ENCODE measurements at regions not wholly inside any gene's neighbourhood (a gene's known extent, or its start where the extent isn't known, plus 50 kb on each side); places are given as distances from the start of the nearest gene placed in this dataset.

- Mint-ChIP-seq H3K27ac (ENCODE audit: unreplicated experiment) (no peak overlapping the region), H3K4me3 (ENCODE audit: unreplicated experiment) (no peak overlapping the region), H3K36me3 (ENCODE audit: insufficient read depth, unreplicated experiment) (no peaks in the 10 kb centered on the region), H3K4me1 (ENCODE audit: low read depth, unreplicated experiment) (no peaks in the 10 kb centered on the region), H3K27me3 (ENCODE audit: insufficient read depth, unreplicated experiment) (no peaks in the 10 kb centered on the region), H3K9me3 (ENCODE audit: unreplicated experiment) (peaks cover 19% of the 10 kb centered on the region)
- Histone ChIP-seq H3K9me3 (no peaks in the 10 kb centered on the region), H3K27me3 (replicated peaks; ENCODE audit: control insufficient read depth, insufficient read depth, low read length) (no peaks in the 10 kb centered on the region), H3K4me1 (no peaks in the 10 kb centered on the region), H3K36me3 (ENCODE audit: control insufficient read depth, insufficient read depth, low read length) (no peaks in the 10 kb centered on the region), H3K4me3 (ENCODE audit: low read depth, low read length) (no peak overlapping the region)
- ChIA-PET POLR2A (no interaction called here), CTCF (no interaction called here)
- no TSS peak for BruUV-seq (replicated peaks)
- TF ChIP-seq CTCF (IDR thresholded peaks at IDR 0.05; ENCODE audit: insufficient read depth in 1 of 2, low read depth in 1 of 2, low read length in 1 of 2, severe bottlenecking in 1 of 2, unreplicated experiment in 1 of 2): no peak
- intact Hi-C loops (cut with micrococcal nuclease; ENCODE audit: unreplicated experiment): no loop called here
- DNase-seq: no peak
Measured at GRCh38 chr18:28390022-28390421, 213.1 kb upstream of the CDH2 start.

GRCh38 chr18:28382215-28382879 is 205.4 kb upstream of the CDH2 start:
- no peak for TF ChIP-seq CTCF (IDR thresholded peaks at IDR 0.05; ENCODE audit: insufficient read depth in 1 of 2, low read depth in 1 of 2, low read length in 1 of 2, severe bottlenecking in 1 of 2, unreplicated experiment in 1 of 2)
- Mint-ChIP-seq H3K27ac (ENCODE audit: unreplicated experiment) (no peak overlapping the region), H3K36me3 (ENCODE audit: insufficient read depth, unreplicated experiment) (no peaks in the 10 kb centered on the region), H3K4me3 (ENCODE audit: unreplicated experiment) (no peak overlapping the region), H3K27me3 (ENCODE audit: insufficient read depth, unreplicated experiment) (no peaks in the 10 kb centered on the region), H3K4me1 (ENCODE audit: low read depth, unreplicated experiment) (no peaks in the 10 kb centered on the region), H3K9me3 (ENCODE audit: unreplicated experiment) (no peaks in the 10 kb centered on the region)
- H3K9me3 ChIP-seq: no peaks in the 10 kb centered on the region
- no peaks in the 10 kb centered on the region for H3K36me3 ChIP-seq (ENCODE audit: control insufficient read depth, insufficient read depth, low read length)
- no peaks in the 10 kb centered on the region for H3K4me1 ChIP-seq
- no peak overlapping the region for H3K4me3 ChIP-seq (ENCODE audit: low read depth, low read length)
- BruUV-seq (replicated peaks): no TSS peak
- no peaks in the 10 kb centered on the region for H3K27me3 ChIP-seq (replicated peaks; ENCODE audit: control insufficient read depth, insufficient read depth, low read length)
- intact Hi-C loops (cut with micrococcal nuclease; ENCODE audit: unreplicated experiment): no loop called here
- ChIA-PET CTCF (no interaction called here), POLR2A (no interaction called here)
- DNase-seq: no peak

- BruUV-seq (replicated peaks): no TSS peak
- POLR2A ChIA-PET: no interaction called here
- Histone ChIP-seq H3K27me3 (replicated peaks; ENCODE audit: control insufficient read depth, insufficient read depth, low read length) (no peaks in the 10 kb centered on the region), H3K4me3 (ENCODE audit: low read depth, low read length) (no peak overlapping the region), H3K9me3 (no peaks in the 10 kb centered on the region), H3K36me3 (ENCODE audit: control insufficient read depth, insufficient read depth, low read length) (no peaks in the 10 kb centered on the region), H3K4me1 (no peaks in the 10 kb centered on the region)
- Mint-ChIP-seq H3K27me3 (ENCODE audit: insufficient read depth, unreplicated experiment) (no peaks in the 10 kb centered on the region), H3K36me3 (ENCODE audit: insufficient read depth, unreplicated experiment) (no peaks in the 10 kb centered on the region), H3K27ac (ENCODE audit: unreplicated experiment) (no peak overlapping the region), H3K4me1 (ENCODE audit: low read depth, unreplicated experiment) (no peaks in the 10 kb centered on the region), H3K9me3 (ENCODE audit: unreplicated experiment) (no peaks in the 10 kb centered on the region), H3K4me3 (ENCODE audit: unreplicated experiment) (no peak overlapping the region)
- CTCF ChIA-PET: no interaction called here
- no peak for TF ChIP-seq CTCF (IDR thresholded peaks at IDR 0.05; ENCODE audit: insufficient read depth in 1 of 2, low read depth in 1 of 2, low read length in 1 of 2, severe bottlenecking in 1 of 2, unreplicated experiment in 1 of 2)
- intact Hi-C loops (cut with micrococcal nuclease; ENCODE audit: unreplicated experiment): no loop called here
- no peak for DNase-seq
Measured at GRCh38 chr18:28372186-28372585, 195.3 kb upstream of the CDH2 start.
